ENCODE measurements at regions not wholly inside any gene's neighbourhood (a gene's known extent, or its start where the extent isn't known, plus 50 kb on each side); places are given as distances from the start of the nearest gene placed in this dataset.

DNA sequence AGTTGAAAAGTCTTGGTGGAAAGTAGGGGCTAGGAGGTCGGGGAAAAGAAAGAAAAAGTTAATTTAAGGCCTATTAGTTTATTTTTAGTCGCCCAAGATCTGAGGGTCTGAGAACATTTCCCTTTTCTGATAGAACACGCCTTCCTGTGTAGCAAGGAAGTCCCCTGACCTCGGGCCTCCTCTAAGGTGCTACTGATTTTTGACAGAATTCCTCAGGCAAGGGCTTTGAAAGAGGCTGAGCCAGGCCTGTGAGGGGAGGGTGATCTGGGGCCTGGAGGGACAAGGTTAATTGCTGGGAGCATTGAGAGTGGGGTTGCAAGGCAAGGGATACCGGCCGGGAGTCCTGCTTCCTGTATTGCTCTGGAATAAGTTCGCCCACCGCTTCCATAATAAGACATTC is 131.4 kb upstream of the MYCN start:
- Histone ChIP-seq H3K4me1 (ENCODE audit: control insufficient read depth, extremely low read depth, insufficient read depth, low read length) (no peaks in the 10 kb centered on the region), H3K9ac (ENCODE audit: insufficient read depth, low read length) (no peak overlapping the region), H3K4me2 (ENCODE audit: extremely low read depth, insufficient read depth, low read length) (no peak overlapping the region), H3K27me3 (ENCODE audit: control insufficient read depth, insufficient read depth, low read length) (no peaks in the 10 kb centered on the region), H3K27ac (ENCODE audit: insufficient read depth, low read length) (no peak overlapping the region), H3K79me2 (ENCODE audit: control insufficient read depth, insufficient read depth, low read length) (no peaks in the 10 kb centered on the region), H3K4me3 (replicated peaks in 1 of 4; ENCODE audit: control extremely low read depth in 1 of 4, insufficient read depth in 1 of 4, low read depth in 3 of 4, low read length in 4 of 4) (no peak overlapping the region), H2AFZ (ENCODE audit: low read length) (no peak overlapping the region), H3K36me3 (ENCODE audit: control insufficient read depth, insufficient read depth, low read length) (no peaks in the 10 kb centered on the region), H4K20me1 (ENCODE audit: control insufficient read depth, extremely low read depth, insufficient read depth, low read length) (no peaks in the 10 kb centered on the region), H3K9me3 (ENCODE audit: control insufficient read depth, insufficient read depth, low read depth, low read length) (no peaks in the 10 kb centered on the region)
- TF ChIP-seq, protein P1, sequence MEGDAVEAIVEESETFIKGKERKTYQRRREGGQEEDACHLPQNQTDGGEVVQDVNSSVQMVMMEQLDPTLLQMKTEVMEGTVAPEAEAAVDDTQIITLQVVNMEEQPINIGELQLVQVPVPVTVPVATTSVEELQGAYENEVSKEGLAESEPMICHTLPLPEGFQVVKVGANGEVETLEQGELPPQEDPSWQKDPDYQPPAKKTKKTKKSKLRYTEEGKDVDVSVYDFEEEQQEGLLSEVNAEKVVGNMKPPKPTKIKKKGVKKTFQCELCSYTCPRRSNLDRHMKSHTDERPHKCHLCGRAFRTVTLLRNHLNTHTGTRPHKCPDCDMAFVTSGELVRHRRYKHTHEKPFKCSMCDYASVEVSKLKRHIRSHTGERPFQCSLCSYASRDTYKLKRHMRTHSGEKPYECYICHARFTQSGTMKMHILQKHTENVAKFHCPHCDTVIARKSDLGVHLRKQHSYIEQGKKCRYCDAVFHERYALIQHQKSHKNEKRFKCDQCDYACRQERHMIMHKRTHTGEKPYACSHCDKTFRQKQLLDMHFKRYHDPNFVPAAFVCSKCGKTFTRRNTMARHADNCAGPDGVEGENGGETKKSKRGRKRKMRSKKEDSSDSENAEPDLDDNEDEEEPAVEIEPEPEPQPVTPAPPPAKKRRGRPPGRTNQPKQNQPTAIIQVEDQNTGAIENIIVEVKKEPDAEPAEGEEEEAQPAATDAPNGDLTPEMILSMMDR (conservative IDR thresholded peaks at IDR 0.05 in 1 of 2, IDR thresholded peaks at IDR 0.05 in 1 of 2; ENCODE audit: low read depth in 1 of 2, low read length in 2 of 2) = no peak
- TF ChIP-seq EZH2 (IDR thresholded peaks at IDR 0.05; ENCODE audit: low read length, missing control alignments) = no peak
- DNase-seq (ENCODE audit: low read depth in 2 of 2) = no peak

DNA sequence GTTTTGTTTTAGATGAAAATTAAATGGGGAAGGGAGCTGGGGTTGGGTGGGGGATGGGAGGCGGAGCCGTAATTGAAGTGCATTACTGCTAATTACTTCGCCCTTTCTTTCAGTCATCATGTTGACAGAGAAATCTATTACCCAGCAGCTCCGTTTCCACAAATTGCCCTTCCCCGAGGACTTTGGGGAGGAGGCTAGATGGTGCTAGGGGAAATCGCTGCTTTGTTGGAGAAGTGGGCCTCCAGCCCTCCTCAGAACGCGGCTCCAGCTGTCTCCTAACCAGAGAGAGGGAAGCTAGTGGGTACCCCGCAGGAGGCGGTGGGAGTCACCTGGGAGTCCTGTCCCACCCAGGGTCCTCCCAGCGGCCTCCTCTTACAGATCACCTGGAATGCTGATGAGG is 130.9 kb upstream of the MYCN start:
- no peak overlapping the region for H3K9ac ChIP-seq (ENCODE audit: insufficient read depth, low read length)
- no peak overlapping the region for H3K27ac ChIP-seq (ENCODE audit: insufficient read depth, low read length)
- no peaks in the 10 kb centered on the region for H3K27me3 ChIP-seq (ENCODE audit: control insufficient read depth, insufficient read depth, low read length)
- H3K9me3 ChIP-seq (ENCODE audit: control insufficient read depth, insufficient read depth, low read depth, low read length) = no peaks in the 10 kb centered on the region
- TF ChIP-seq, protein P1 (conservative IDR thresholded peaks at IDR 0.05 in 1 of 2, IDR thresholded peaks at IDR 0.05 in 1 of 2; ENCODE audit: low read depth in 1 of 2, low read length in 2 of 2) = no peak
- TF ChIP-seq EZH2 (IDR thresholded peaks at IDR 0.05; ENCODE audit: low read length, missing control alignments) = no peak
- H3K4me1 ChIP-seq (ENCODE audit: control insufficient read depth, extremely low read depth, insufficient read depth, low read length) = no peaks in the 10 kb centered on the region
- H3K4me2 ChIP-seq (ENCODE audit: extremely low read depth, insufficient read depth, low read length) = no peak overlapping the region
- H4K20me1 ChIP-seq (ENCODE audit: control insufficient read depth, extremely low read depth, insufficient read depth, low read length) = no peaks in the 10 kb centered on the region
- no peak overlapping the region for H3K4me3 ChIP-seq (replicated peaks in 1 of 4; ENCODE audit: control extremely low read depth in 1 of 4, insufficient read depth in 1 of 4, low read depth in 3 of 4, low read length in 4 of 4)
- H3K79me2 ChIP-seq (ENCODE audit: control insufficient read depth, insufficient read depth, low read length) = no peaks in the 10 kb centered on the region
- DNase-seq (ENCODE audit: low read depth in 2 of 2) = no peak
- no peak overlapping the region for H2AFZ ChIP-seq (ENCODE audit: low read length)
- H3K36me3 ChIP-seq (ENCODE audit: control insufficient read depth, insufficient read depth, low read length) = no peaks in the 10 kb centered on the region

DNA sequence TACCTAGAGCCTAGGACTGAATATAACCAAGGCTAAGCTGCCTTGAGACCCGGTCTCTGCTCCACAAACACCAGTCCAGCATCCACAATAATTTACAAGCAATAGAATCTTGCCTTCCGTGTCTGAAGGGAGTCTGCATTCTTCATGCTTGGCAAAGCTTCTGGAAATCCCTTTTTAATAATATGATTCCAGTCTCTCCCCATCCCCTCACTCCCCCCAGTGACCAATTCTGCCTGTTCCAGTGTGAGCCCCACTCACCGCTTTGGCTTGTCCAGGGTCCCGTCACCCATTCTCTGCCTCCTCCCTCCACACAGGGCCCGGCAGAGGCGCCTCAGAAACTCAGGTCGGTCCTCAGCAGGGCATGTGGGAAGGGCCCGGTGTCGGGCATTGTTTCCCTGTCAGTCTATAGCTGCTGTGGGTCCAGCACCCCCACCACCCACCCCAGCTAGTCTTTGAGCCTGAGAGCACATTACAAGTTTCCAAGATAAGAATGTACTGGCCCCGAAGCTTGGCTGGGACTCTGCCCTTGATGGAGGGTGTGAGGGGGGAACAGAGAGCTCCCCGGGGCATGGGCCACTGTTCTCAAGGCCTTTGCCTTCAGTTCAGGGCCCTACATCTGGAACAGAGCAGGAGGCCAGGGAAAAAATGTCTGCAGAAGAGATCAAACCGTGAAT is 129.7 kb upstream of the MYCN start:
- no peak overlapping the region for H3K9ac ChIP-seq (ENCODE audit: insufficient read depth, low read length)
- no peaks in the 10 kb centered on the region for H3K36me3 ChIP-seq (ENCODE audit: control insufficient read depth, insufficient read depth, low read length)
- no peak overlapping the region for H3K4me3 ChIP-seq (replicated peaks in 1 of 4; ENCODE audit: control extremely low read depth in 1 of 4, insufficient read depth in 1 of 4, low read depth in 3 of 4, low read length in 4 of 4)
- H2AFZ ChIP-seq (ENCODE audit: low read length) = no peak overlapping the region
- no peaks in the 10 kb centered on the region for H3K27me3 ChIP-seq (ENCODE audit: control insufficient read depth, insufficient read depth, low read length)
- H3K27ac ChIP-seq (ENCODE audit: insufficient read depth, low read length) = no peak overlapping the region
- no peaks in the 10 kb centered on the region for H3K9me3 ChIP-seq (ENCODE audit: control insufficient read depth, insufficient read depth, low read depth, low read length)
- no peaks in the 10 kb centered on the region for H3K79me2 ChIP-seq (ENCODE audit: control insufficient read depth, insufficient read depth, low read length)
- H4K20me1 ChIP-seq (ENCODE audit: control insufficient read depth, extremely low read depth, insufficient read depth, low read length) = no peaks in the 10 kb centered on the region
- TF ChIP-seq EZH2 (IDR thresholded peaks at IDR 0.05; ENCODE audit: low read length, missing control alignments) = no peak
- TF ChIP-seq, protein P1 (conservative IDR thresholded peaks at IDR 0.05 in 1 of 2, IDR thresholded peaks at IDR 0.05 in 1 of 2; ENCODE audit: low read depth in 1 of 2, low read length in 2 of 2) = no peak
- H3K4me1 ChIP-seq (ENCODE audit: control insufficient read depth, extremely low read depth, insufficient read depth, low read length) = no peaks in the 10 kb centered on the region
- no peak for DNase-seq (ENCODE audit: low read depth in 2 of 2)
- no peak overlapping the region for H3K4me2 ChIP-seq (ENCODE audit: extremely low read depth, insufficient read depth, low read length)
